Transverse colon (tissue), 3 donors: ENCODE measurements at regions not wholly inside any gene's neighbourhood (a gene's known extent, or its start where the extent isn't known, plus 50 kb on each side); places are given as distances from the start of the nearest gene placed in this dataset.

Experiments
- CTCF ChIP-seq, 5 experiments: fragments of 200-600 bp in 3 of 5; fragments of 450-650 bp in 2 of 5; sonication (generic) in 3 of 5; IDR thresholded peaks; 1 replicate in 2 of 5; 2 replicates in 3 of 5; pipeline ENCODE4 v1.5.1; 2016 to 2017; ENCODE audit warnings: antibody characterized with exemption in 5 of 5, inconsistent platforms in 3 of 5, mild to moderate bottlenecking in 2 of 5, moderate library complexity in 1 of 5
- EP300 ChIP-seq: sonication (generic); formaldehyde crosslinking; IDR thresholded peaks from one replicate; pipeline ENCODE4 v1.6.1; 2017; ENCODE audit warnings: antibody characterized with exemption, low read depth
- POLR2A ChIP-seq: fragments of 450-650 bp; IDR thresholded peaks from one replicate; pipeline ENCODE4 v1.6.1; 2016; ENCODE audit warnings: antibody characterized with exemption, mild to moderate bottlenecking, moderate library complexity

- no peak for TF ChIP-seq EP300
- no peak for TF ChIP-seq POLR2A
- TF ChIP-seq CTCF (IDR thresholded peaks at IDR 0.05), result no peak
These were observed 128.9 kb upstream of the HS6ST1 start for GRCh38 chr2:128447538-128447995.
